HCT116 (cell line): ENCODE measurements at regions not wholly inside any gene's neighbourhood (a gene's known extent, or its start where the extent isn't known, plus 50 kb on each side); places are given as distances from the start of the nearest gene placed in this dataset.

Experiments used
- ATAC-seq: fragments of 200-7000 bp; cut with Tn5 transposase; 2 replicates; pipeline ENCODE4 v1.9.1; 2020; ENCODE audit warnings: mild to moderate bottlenecking, moderate library complexity
- BruUV-seq: library from RNA; stranded (reverse); fragments of 400-500 nt; replicated peaks from 2 replicates; lab custom pipeline; 2021; lab: Mats Ljungman, UMichigan
- CTCF ChIA-PET: fragments of 300-600 bp; sonication (Branson Sonifier 250); formaldehyde crosslinking; loops from one replicate; lab custom pipeline; 2021; ENCODE audit warnings: antibody characterized with exemption; lab: Charles Lee
- POLR2A ChIA-PET: fragments of 300-600, 350-600 bp; sonication (Branson Sonifier 250); formaldehyde crosslinking; loops from one replicate; lab custom pipeline; 2021; ENCODE audit warnings: antibody characterized with exemption; lab: Charles Lee
- RAD21 ChIA-PET, 2 experiments: fragments of 300-600 bp; sonication (Branson Sonifier 250); formaldehyde crosslinking; loops; one replicate each; lab custom pipeline; 2023; ENCODE audit warnings: low total read pairs in 2 of 2; ENCODE audit not compliant: uncharacterized antibody in 2 of 2, unreplicated experiment in 2 of 2, low non-redundant PET in 1 of 2; lab: Charles Lee
- DNase-seq: peaks from one replicate; pipeline ENCODE4 v3.0.0-alpha.2; 2010; ENCODE audit warnings: low read depth, low spot score
- H2AFZ ChIP-seq: fragments of 200-600 bp; shearing (Covaris generic), sonication (generic); 2 replicates; pipeline ENCODE4 v1.6.1; 2017; ENCODE audit warnings: low read depth, mixed run types, mixed read lengths, antibody characterized with exemption, low read length; ENCODE audit not compliant: poor library complexity, severe bottlenecking
- H3K27ac ChIP-seq: 2 replicates; pipeline ENCODE4 v1.5.1; 2012; ENCODE audit warnings: low read depth, low read length
- H3K27me3 ChIP-seq: fragments of 200-600 bp; sonication (generic); 2 replicates; pipeline ENCODE4 v1.6.1; 2016; ENCODE audit warnings: mixed run types, low read length, mixed read lengths; ENCODE audit not compliant: insufficient read depth
- H3K36me3 ChIP-seq, 2 experiments: fragments of 200-500 bp in 1 of 2; fragments of 200-600 bp in 1 of 2; sonication (Bioruptor generic) in 1 of 2; sonication (generic) in 1 of 2; 2 replicates each; pipeline versions ENCODE4 v1.5.1 to v1.6.1; 2014 to 2016; ENCODE audit warnings: low read length in 2 of 2, inconsistent platforms in 1 of 2, mixed read lengths in 1 of 2, mixed run types in 1 of 2; ENCODE audit not compliant: insufficient read depth in 2 of 2, control insufficient read depth in 1 of 2
- H3K4me1 ChIP-seq, 2 experiments: fragments of 200-600 bp in 1 of 2; sonication (generic) in 1 of 2; 2 replicates each; pipeline versions ENCODE4 v1.5.1 to v1.6.1; 2012 to 2017; ENCODE audit warnings: low read length in 2 of 2, inconsistent platforms in 1 of 2, mild to moderate bottlenecking in 1 of 2, mixed read lengths in 1 of 2, mixed run types in 1 of 2, moderate library complexity in 1 of 2; ENCODE audit not compliant: insufficient read depth in 2 of 2, control insufficient read depth in 1 of 2
- H3K4me2 ChIP-seq: fragments of 200-600 bp; sonication (generic); 2 replicates; pipeline ENCODE4 v1.6.1; 2017; ENCODE audit warnings: mixed run types, low read length, mixed read lengths
- H3K4me3 ChIP-seq, 2 experiments: fragments of 200-600 bp in 1 of 2; sonication (generic) in 1 of 2; replicated peaks in 1 of 2; 2 replicates each; pipeline ENCODE4 v1.5.1; 2011 to 2016; ENCODE audit warnings: low read length in 2 of 2, control low read depth in 1 of 2, low read depth in 1 of 2, mild to moderate bottlenecking in 1 of 2, mixed read lengths in 1 of 2, mixed run types in 1 of 2
- H3K79me2 ChIP-seq: fragments of 200-600 bp; sonication (generic); 2 replicates; pipeline ENCODE4 v1.6.1; 2017; ENCODE audit warnings: mild to moderate bottlenecking, mixed run types, low read length, moderate library complexity, mixed read lengths; ENCODE audit not compliant: insufficient read depth
- H3K9ac ChIP-seq: fragments of 200-600 bp; sonication (generic); 2 replicates; pipeline ENCODE4 v1.6.1; 2016; ENCODE audit warnings: low read length, mixed read lengths
- H3K9me2 ChIP-seq: fragments of 200-600 bp; sonication (generic), shearing (Covaris generic); 2 replicates; pipeline ENCODE4 v1.6.1; 2017; ENCODE audit warnings: mixed run types, mild to moderate bottlenecking, moderate library complexity; ENCODE audit not compliant: insufficient read depth
- H3K9me3 ChIP-seq, 2 experiments: fragments of 200-500 bp in 1 of 2; fragments of 200-600 bp in 1 of 2; sonication (Bioruptor generic) in 1 of 2; sonication (generic) in 1 of 2; 2 replicates each; pipeline ENCODE4 v1.6.1; 2014 to 2017; ENCODE audit warnings: low read length in 2 of 2, mixed read lengths in 2 of 2, inconsistent platforms in 1 of 2, low read depth in 1 of 2, mild to moderate bottlenecking in 1 of 2, mixed run types in 1 of 2, moderate library complexity in 1 of 2; ENCODE audit not compliant: control insufficient read depth in 1 of 2, insufficient read depth in 1 of 2
- H4K20me1 ChIP-seq: fragments of 200-600 bp; sonication (generic), shearing (Covaris generic); 2 replicates; pipeline ENCODE4 v1.6.1; 2017; ENCODE audit warnings: mixed run types, mild to moderate bottlenecking, moderate library complexity; ENCODE audit not compliant: insufficient read depth
- EGR1 ChIP-seq: IDR thresholded peaks from 2 replicates; pipeline ENCODE4 v1.6.1; 2012; ENCODE audit warnings: low read depth
- ELF1 ChIP-seq: IDR thresholded peaks from 2 replicates; pipeline ENCODE4 v1.6.1; 2012; ENCODE audit warnings: low read depth, borderline replicate concordance
- EZH2phosphoT487 ChIP-seq: fragments of 200-600 bp; IDR thresholded peaks from 2 replicates; pipeline ENCODE4 v1.6.1; 2018; ENCODE audit warnings: antibody characterized with exemption, borderline replicate concordance
- SIN3A ChIP-seq: IDR thresholded peaks from 2 replicates; pipeline ENCODE4 v1.6.1; 2012; ENCODE audit warnings: low read depth
- TCF7L2 ChIP-seq: IDR thresholded peaks from 2 replicates; pipeline ENCODE4 v1.7.0; 2011; ENCODE audit warnings: borderline replicate concordance, inconsistent platforms; ENCODE audit not compliant: insufficient read depth, insufficient read length; ENCODE audit errors: extremely low read depth
- ZNF274 ChIP-seq: fragments of 200-500 bp; sonication (Bioruptor generic); IDR thresholded peaks from 2 replicates; pipeline ENCODE4 v1.6.1; 2014; ENCODE audit warnings: mild to moderate bottlenecking, low read depth, low read length, inconsistent platforms
- intact Hi-C: fragments of 100-400 bp; cut with micrococcal nuclease; formaldehyde crosslinking; loops from 2 replicates; pipeline ENCODE4 v1.10.0; 2022
- TF ChIP-seq, protein P1 (sequence below), 3 experiments: fragments of 200-600 bp in 1 of 3; sonication (generic) in 1 of 3; IDR thresholded peaks in 2 of 3; conservative IDR thresholded peaks in 1 of 3; 2 replicates each; pipeline ENCODE4 v1.5.1; 2012 to 2017; ENCODE audit warnings: low read depth in 2 of 3, low read length in 2 of 3, antibody characterized with exemption in 1 of 3, borderline replicate concordance in 1 of 3, control low read depth in 1 of 3, mild to moderate bottlenecking in 1 of 3, mixed read lengths in 1 of 3, mixed run types in 1 of 3, moderate library complexity in 1 of 3; ENCODE audit not compliant: insufficient read depth in 1 of 3
- TF ChIP-seq, protein P2 (sequence below): IDR thresholded peaks from 2 replicates; pipeline ENCODE4 v1.6.1; 2011; ENCODE audit warnings: mild to moderate bottlenecking, low read length, moderate library complexity; ENCODE audit not compliant: insufficient replicate concordance; ENCODE audit errors: extremely low read depth

GRCh38 chr11:23569134-23569533 is 708.9 kb upstream of the CCDC179 start:
- no peaks in the 10 kb centered on the region for H3K79me2 ChIP-seq
- intact Hi-C loops, result no loop called here
- no peak overlapping the region for H3K9ac ChIP-seq
- TF ChIP-seq SIN3A, result no peak
- TF ChIP-seq ZNF274, result no peak
- no peak overlapping the region for H3K4me3 ChIP-seq
- DNase-seq (no peak), ATAC-seq (no peak)
- CTCF ChIA-PET, result no interaction called here
- H4K20me1 ChIP-seq, result no peaks in the 10 kb centered on the region
- RAD21 ChIA-PET, result no interaction called here
- no peak overlapping the region for H3K27ac ChIP-seq
- no TSS peak for BruUV-seq
- H3K9me2 ChIP-seq, result no peaks in the 10 kb centered on the region
- no peaks in the 10 kb centered on the region for H3K36me3 ChIP-seq
- POLR2A ChIA-PET, result no interaction called here
- H3K4me2 ChIP-seq, result no peak overlapping the region
- H3K9me3 ChIP-seq, result peaks cover 14 to 24% of the 10 kb centered on the region in 2 experiments; a peak in 3 of 4 replicates
- no peaks in the 10 kb centered on the region for H3K27me3 ChIP-seq
- no peak overlapping the region for H2AFZ ChIP-seq
- H3K4me1 ChIP-seq, result no peaks in the 10 kb centered on the region

DNA sequence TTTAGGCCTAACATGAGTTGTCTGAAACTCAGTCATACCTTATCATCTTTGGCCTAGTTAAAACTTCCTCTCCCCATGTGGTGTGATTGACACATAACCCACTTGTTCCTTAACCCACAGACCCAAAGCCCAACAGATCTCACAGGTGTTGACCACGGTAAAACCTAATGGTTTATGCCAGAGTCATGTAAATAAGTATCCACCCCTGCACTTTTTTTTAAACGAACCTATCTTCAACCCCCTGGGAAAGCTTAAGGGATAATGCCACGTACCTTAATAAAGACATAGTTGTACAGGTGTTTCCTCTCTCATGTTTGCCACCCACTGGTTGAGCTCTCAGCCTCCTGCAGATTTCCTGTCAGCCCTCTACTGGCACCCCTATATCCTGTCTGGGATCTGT is 709.3 kb upstream of the CCDC179 start:
- no TSS peak for BruUV-seq
- no peak overlapping the region for H3K4me3 ChIP-seq
- H3K27me3 ChIP-seq, result no peaks in the 10 kb centered on the region
- ATAC-seq (no peak), DNase-seq (no peak)
- H3K9me3 ChIP-seq, result peaks cover 10 to 24% of the 10 kb centered on the region in 2 experiments; a peak in 3 of 4 replicates
- ChIA-PET POLR2A (no interaction called here), RAD21 (no interaction called here), CTCF (no interaction called here)
- H3K9me2 ChIP-seq, result no peaks in the 10 kb centered on the region
- intact Hi-C loops, result no loop called here
- no peaks in the 10 kb centered on the region for H3K4me1 ChIP-seq
- H3K9ac ChIP-seq, result no peak overlapping the region
- no peak overlapping the region for H3K27ac ChIP-seq
- no peaks in the 10 kb centered on the region for H3K79me2 ChIP-seq
- no peaks in the 10 kb centered on the region for H4K20me1 ChIP-seq
- H3K36me3 ChIP-seq, result no peaks in the 10 kb centered on the region
- no peak overlapping the region for H3K4me2 ChIP-seq
- TF ChIP-seq, protein P1, sequence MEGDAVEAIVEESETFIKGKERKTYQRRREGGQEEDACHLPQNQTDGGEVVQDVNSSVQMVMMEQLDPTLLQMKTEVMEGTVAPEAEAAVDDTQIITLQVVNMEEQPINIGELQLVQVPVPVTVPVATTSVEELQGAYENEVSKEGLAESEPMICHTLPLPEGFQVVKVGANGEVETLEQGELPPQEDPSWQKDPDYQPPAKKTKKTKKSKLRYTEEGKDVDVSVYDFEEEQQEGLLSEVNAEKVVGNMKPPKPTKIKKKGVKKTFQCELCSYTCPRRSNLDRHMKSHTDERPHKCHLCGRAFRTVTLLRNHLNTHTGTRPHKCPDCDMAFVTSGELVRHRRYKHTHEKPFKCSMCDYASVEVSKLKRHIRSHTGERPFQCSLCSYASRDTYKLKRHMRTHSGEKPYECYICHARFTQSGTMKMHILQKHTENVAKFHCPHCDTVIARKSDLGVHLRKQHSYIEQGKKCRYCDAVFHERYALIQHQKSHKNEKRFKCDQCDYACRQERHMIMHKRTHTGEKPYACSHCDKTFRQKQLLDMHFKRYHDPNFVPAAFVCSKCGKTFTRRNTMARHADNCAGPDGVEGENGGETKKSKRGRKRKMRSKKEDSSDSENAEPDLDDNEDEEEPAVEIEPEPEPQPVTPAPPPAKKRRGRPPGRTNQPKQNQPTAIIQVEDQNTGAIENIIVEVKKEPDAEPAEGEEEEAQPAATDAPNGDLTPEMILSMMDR (IDR thresholded peaks at IDR 0.05 in 2 of 3, conservative IDR thresholded peaks at IDR 0.05 in 1 of 3; ENCODE audit: borderline replicate concordance in 1 of 3, insufficient read depth in 1 of 3, low read depth in 2 of 3, low read length in 2 of 3), result no peak
- TF ChIP-seq EZH2phosphoT487 (no peak), EGR1 (no peak), ELF1 (no peak), TCF7L2 (no peak)
- TF ChIP-seq, protein P2, sequence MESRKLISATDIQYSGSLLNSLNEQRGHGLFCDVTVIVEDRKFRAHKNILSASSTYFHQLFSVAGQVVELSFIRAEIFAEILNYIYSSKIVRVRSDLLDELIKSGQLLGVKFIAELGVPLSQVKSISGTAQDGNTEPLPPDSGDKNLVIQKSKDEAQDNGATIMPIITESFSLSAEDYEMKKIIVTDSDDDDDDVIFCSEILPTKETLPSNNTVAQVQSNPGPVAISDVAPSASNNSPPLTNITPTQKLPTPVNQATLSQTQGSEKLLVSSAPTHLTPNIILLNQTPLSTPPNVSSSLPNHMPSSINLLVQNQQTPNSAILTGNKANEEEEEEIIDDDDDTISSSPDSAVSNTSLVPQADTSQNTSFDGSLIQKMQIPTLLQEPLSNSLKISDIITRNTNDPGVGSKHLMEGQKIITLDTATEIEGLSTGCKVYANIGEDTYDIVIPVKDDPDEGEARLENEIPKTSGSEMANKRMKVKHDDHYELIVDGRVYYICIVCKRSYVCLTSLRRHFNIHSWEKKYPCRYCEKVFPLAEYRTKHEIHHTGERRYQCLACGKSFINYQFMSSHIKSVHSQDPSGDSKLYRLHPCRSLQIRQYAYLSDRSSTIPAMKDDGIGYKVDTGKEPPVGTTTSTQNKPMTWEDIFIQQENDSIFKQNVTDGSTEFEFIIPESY, result no peak
- no peak overlapping the region for H2AFZ ChIP-seq
